HCT116 (cell line): ENCODE measurements at regions not wholly inside any gene's neighbourhood (a gene's known extent, or its start where the extent isn't known, plus 50 kb on each side); places are given as distances from the start of the nearest gene placed in this dataset.

Experiments used
- ATAC-seq: fragments of 200-7000 bp; cut with Tn5 transposase; 2 replicates; pipeline ENCODE4 v1.9.1; 2020; ENCODE audit warnings: mild to moderate bottlenecking, moderate library complexity
- BruUV-seq: library from RNA; stranded (reverse); fragments of 400-500 nt; replicated peaks from 2 replicates; lab custom pipeline; 2021; lab: Mats Ljungman, UMichigan
- CTCF ChIA-PET: fragments of 300-600 bp; sonication (Branson Sonifier 250); formaldehyde crosslinking; loops from one replicate; lab custom pipeline; 2021; ENCODE audit warnings: antibody characterized with exemption; lab: Charles Lee
- POLR2A ChIA-PET: fragments of 300-600, 350-600 bp; sonication (Branson Sonifier 250); formaldehyde crosslinking; loops from one replicate; lab custom pipeline; 2021; ENCODE audit warnings: antibody characterized with exemption; lab: Charles Lee
- RAD21 ChIA-PET, 2 experiments: fragments of 300-600 bp; sonication (Branson Sonifier 250); formaldehyde crosslinking; loops; one replicate each; lab custom pipeline; 2023; ENCODE audit warnings: low total read pairs in 2 of 2; ENCODE audit not compliant: uncharacterized antibody in 2 of 2, unreplicated experiment in 2 of 2, low non-redundant PET in 1 of 2; lab: Charles Lee
- DNase-seq: peaks from one replicate; pipeline ENCODE4 v3.0.0-alpha.2; 2010; ENCODE audit warnings: low read depth, low spot score
- H2AFZ ChIP-seq: fragments of 200-600 bp; shearing (Covaris generic), sonication (generic); 2 replicates; pipeline ENCODE4 v1.6.1; 2017; ENCODE audit warnings: low read depth, mixed run types, mixed read lengths, antibody characterized with exemption, low read length; ENCODE audit not compliant: poor library complexity, severe bottlenecking
- H3K27ac ChIP-seq: 2 replicates; pipeline ENCODE4 v1.5.1; 2012; ENCODE audit warnings: low read depth, low read length
- H3K27me3 ChIP-seq: fragments of 200-600 bp; sonication (generic); 2 replicates; pipeline ENCODE4 v1.6.1; 2016; ENCODE audit warnings: mixed run types, low read length, mixed read lengths; ENCODE audit not compliant: insufficient read depth
- H3K36me3 ChIP-seq, 2 experiments: fragments of 200-500 bp in 1 of 2; fragments of 200-600 bp in 1 of 2; sonication (Bioruptor generic) in 1 of 2; sonication (generic) in 1 of 2; 2 replicates each; pipeline versions ENCODE4 v1.5.1 to v1.6.1; 2014 to 2016; ENCODE audit warnings: low read length in 2 of 2, inconsistent platforms in 1 of 2, mixed read lengths in 1 of 2, mixed run types in 1 of 2; ENCODE audit not compliant: insufficient read depth in 2 of 2, control insufficient read depth in 1 of 2
- H3K4me1 ChIP-seq, 2 experiments: fragments of 200-600 bp in 1 of 2; sonication (generic) in 1 of 2; 2 replicates each; pipeline versions ENCODE4 v1.5.1 to v1.6.1; 2012 to 2017; ENCODE audit warnings: low read length in 2 of 2, inconsistent platforms in 1 of 2, mild to moderate bottlenecking in 1 of 2, mixed read lengths in 1 of 2, mixed run types in 1 of 2, moderate library complexity in 1 of 2; ENCODE audit not compliant: insufficient read depth in 2 of 2, control insufficient read depth in 1 of 2
- H3K4me2 ChIP-seq: fragments of 200-600 bp; sonication (generic); 2 replicates; pipeline ENCODE4 v1.6.1; 2017; ENCODE audit warnings: mixed run types, low read length, mixed read lengths
- H3K4me3 ChIP-seq, 2 experiments: fragments of 200-600 bp in 1 of 2; sonication (generic) in 1 of 2; replicated peaks in 1 of 2; 2 replicates each; pipeline ENCODE4 v1.5.1; 2011 to 2016; ENCODE audit warnings: low read length in 2 of 2, control low read depth in 1 of 2, low read depth in 1 of 2, mild to moderate bottlenecking in 1 of 2, mixed read lengths in 1 of 2, mixed run types in 1 of 2
- H3K79me2 ChIP-seq: fragments of 200-600 bp; sonication (generic); 2 replicates; pipeline ENCODE4 v1.6.1; 2017; ENCODE audit warnings: mild to moderate bottlenecking, mixed run types, low read length, moderate library complexity, mixed read lengths; ENCODE audit not compliant: insufficient read depth
- H3K9ac ChIP-seq: fragments of 200-600 bp; sonication (generic); 2 replicates; pipeline ENCODE4 v1.6.1; 2016; ENCODE audit warnings: low read length, mixed read lengths
- H3K9me2 ChIP-seq: fragments of 200-600 bp; sonication (generic), shearing (Covaris generic); 2 replicates; pipeline ENCODE4 v1.6.1; 2017; ENCODE audit warnings: mixed run types, mild to moderate bottlenecking, moderate library complexity; ENCODE audit not compliant: insufficient read depth
- H3K9me3 ChIP-seq, 2 experiments: fragments of 200-500 bp in 1 of 2; fragments of 200-600 bp in 1 of 2; sonication (Bioruptor generic) in 1 of 2; sonication (generic) in 1 of 2; 2 replicates each; pipeline ENCODE4 v1.6.1; 2014 to 2017; ENCODE audit warnings: low read length in 2 of 2, mixed read lengths in 2 of 2, inconsistent platforms in 1 of 2, low read depth in 1 of 2, mild to moderate bottlenecking in 1 of 2, mixed run types in 1 of 2, moderate library complexity in 1 of 2; ENCODE audit not compliant: control insufficient read depth in 1 of 2, insufficient read depth in 1 of 2
- H4K20me1 ChIP-seq: fragments of 200-600 bp; sonication (generic), shearing (Covaris generic); 2 replicates; pipeline ENCODE4 v1.6.1; 2017; ENCODE audit warnings: mixed run types, mild to moderate bottlenecking, moderate library complexity; ENCODE audit not compliant: insufficient read depth
- CEBPB ChIP-seq: IDR thresholded peaks from 2 replicates; pipeline ENCODE4 v1.6.1; 2012; ENCODE audit warnings: low read depth
- EGR1 ChIP-seq: IDR thresholded peaks from 2 replicates; pipeline ENCODE4 v1.6.1; 2012; ENCODE audit warnings: low read depth
- ELF1 ChIP-seq: IDR thresholded peaks from 2 replicates; pipeline ENCODE4 v1.6.1; 2012; ENCODE audit warnings: low read depth, borderline replicate concordance
- EZH2 ChIP-seq: fragments of 200-600 bp; sonication (generic); IDR thresholded peaks from 2 replicates; pipeline ENCODE4 v1.6.1; 2017; ENCODE audit warnings: antibody characterized with exemption, mixed run types
- EZH2phosphoT487 ChIP-seq: fragments of 200-600 bp; IDR thresholded peaks from 2 replicates; pipeline ENCODE4 v1.6.1; 2018; ENCODE audit warnings: antibody characterized with exemption, borderline replicate concordance
- FOSL1 ChIP-seq: IDR thresholded peaks from 2 replicates; pipeline ENCODE4 v1.6.1; 2012; ENCODE audit warnings: low read depth
- POLR2A ChIP-seq: IDR thresholded peaks from 2 replicates; pipeline ENCODE4 v1.7.0; 2011; ENCODE audit warnings: borderline replicate concordance; ENCODE audit not compliant: insufficient read depth, insufficient read length; ENCODE audit errors: extremely low read depth
- SRF ChIP-seq: IDR thresholded peaks from 2 replicates; pipeline ENCODE4 v1.6.1; 2012; ENCODE audit warnings: low read depth
- TCF7L2 ChIP-seq: IDR thresholded peaks from 2 replicates; pipeline ENCODE4 v1.7.0; 2011; ENCODE audit warnings: borderline replicate concordance, inconsistent platforms; ENCODE audit not compliant: insufficient read depth, insufficient read length; ENCODE audit errors: extremely low read depth
- ZFX ChIP-seq: fragments of 450-650 bp; IDR thresholded peaks from 2 replicates; pipeline ENCODE4 v1.6.1; 2017
- ZNF274 ChIP-seq: fragments of 200-500 bp; sonication (Bioruptor generic); IDR thresholded peaks from 2 replicates; pipeline ENCODE4 v1.6.1; 2014; ENCODE audit warnings: mild to moderate bottlenecking, low read depth, low read length, inconsistent platforms
- intact Hi-C: fragments of 100-400 bp; cut with micrococcal nuclease; formaldehyde crosslinking; loops from 2 replicates; pipeline ENCODE4 v1.10.0; 2022
- TF ChIP-seq, protein P1 (sequence below): IDR thresholded peaks from 2 replicates; pipeline ENCODE4 v1.6.1; 2012
- TF ChIP-seq, protein P2 (sequence below): IDR thresholded peaks from 2 replicates; pipeline ENCODE4 v1.6.1; 2012; ENCODE audit warnings: low read depth

DNA sequence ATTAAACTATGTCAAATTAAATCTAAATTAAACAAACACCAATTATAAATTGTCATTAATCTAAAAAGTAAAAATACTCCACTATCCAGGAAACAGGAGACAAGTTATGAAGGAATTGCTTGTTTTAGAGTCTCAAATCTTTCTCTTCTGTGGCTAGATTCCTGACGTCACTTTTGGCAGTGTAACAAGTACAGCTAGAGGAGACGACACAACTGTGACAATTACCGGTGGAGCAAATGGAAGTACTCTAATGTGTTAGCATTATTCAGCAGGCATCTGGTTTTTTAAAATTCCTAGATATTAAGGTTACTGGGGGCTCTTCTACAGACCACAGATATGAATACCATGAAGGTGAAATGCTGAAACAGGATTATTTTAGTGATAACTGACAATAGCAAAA lies 1042.7 kb downstream of the EPHA7 start:
- ChIA-PET CTCF (no interaction called here), POLR2A (no interaction called here), RAD21 (no interaction called here)
- Histone ChIP-seq H3K4me2 (no peak overlapping the region), H3K79me2 (no peaks in the 10 kb centered on the region), H3K9me2 (no peaks in the 10 kb centered on the region), H4K20me1 (no peaks in the 10 kb centered on the region), H3K27ac (no peak overlapping the region), H3K27me3 (no peaks in the 10 kb centered on the region), H3K4me3 (no peak overlapping the region), H3K9me3 (peaks cover 5 to 6% of the 10 kb centered on the region in 2 experiments; a peak in 2 of 4 replicates), H3K9ac (no peak overlapping the region), H2AFZ (no peak overlapping the region), H3K4me1 (no peaks in the 10 kb centered on the region), H3K36me3 (no peaks in the 10 kb centered on the region)
- no peak for ATAC-seq
- intact Hi-C loops, result no loop called here
- no peak for DNase-seq
- TF ChIP-seq TCF7L2 (no peak), EGR1 (no peak), ZFX (no peak), FOSL1 (no peak), ELF1 (no peak), EZH2phosphoT487 (no peak), ZNF274 (no peak), SRF (no peak), EZH2 (no peak), POLR2A (no peak), CEBPB (no peak)
- TF ChIP-seq, protein P1, sequence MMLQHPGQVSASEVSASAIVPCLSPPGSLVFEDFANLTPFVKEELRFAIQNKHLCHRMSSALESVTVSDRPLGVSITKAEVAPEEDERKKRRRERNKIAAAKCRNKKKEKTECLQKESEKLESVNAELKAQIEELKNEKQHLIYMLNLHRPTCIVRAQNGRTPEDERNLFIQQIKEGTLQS, result no peak
- TF ChIP-seq, protein P2, sequence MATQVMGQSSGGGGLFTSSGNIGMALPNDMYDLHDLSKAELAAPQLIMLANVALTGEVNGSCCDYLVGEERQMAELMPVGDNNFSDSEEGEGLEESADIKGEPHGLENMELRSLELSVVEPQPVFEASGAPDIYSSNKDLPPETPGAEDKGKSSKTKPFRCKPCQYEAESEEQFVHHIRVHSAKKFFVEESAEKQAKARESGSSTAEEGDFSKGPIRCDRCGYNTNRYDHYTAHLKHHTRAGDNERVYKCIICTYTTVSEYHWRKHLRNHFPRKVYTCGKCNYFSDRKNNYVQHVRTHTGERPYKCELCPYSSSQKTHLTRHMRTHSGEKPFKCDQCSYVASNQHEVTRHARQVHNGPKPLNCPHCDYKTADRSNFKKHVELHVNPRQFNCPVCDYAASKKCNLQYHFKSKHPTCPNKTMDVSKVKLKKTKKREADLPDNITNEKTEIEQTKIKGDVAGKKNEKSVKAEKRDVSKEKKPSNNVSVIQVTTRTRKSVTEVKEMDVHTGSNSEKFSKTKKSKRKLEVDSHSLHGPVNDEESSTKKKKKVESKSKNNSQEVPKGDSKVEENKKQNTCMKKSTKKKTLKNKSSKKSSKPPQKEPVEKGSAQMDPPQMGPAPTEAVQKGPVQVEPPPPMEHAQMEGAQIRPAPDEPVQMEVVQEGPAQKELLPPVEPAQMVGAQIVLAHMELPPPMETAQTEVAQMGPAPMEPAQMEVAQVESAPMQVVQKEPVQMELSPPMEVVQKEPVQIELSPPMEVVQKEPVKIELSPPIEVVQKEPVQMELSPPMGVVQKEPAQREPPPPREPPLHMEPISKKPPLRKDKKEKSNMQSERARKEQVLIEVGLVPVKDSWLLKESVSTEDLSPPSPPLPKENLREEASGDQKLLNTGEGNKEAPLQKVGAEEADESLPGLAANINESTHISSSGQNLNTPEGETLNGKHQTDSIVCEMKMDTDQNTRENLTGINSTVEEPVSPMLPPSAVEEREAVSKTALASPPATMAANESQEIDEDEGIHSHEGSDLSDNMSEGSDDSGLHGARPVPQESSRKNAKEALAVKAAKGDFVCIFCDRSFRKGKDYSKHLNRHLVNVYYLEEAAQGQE, result no peak
- no TSS peak for BruUV-seq
